Right cardiac atrium (tissue), 5 donors: ENCODE measurements at regions not wholly inside any gene's neighbourhood (a gene's known extent, or its start where the extent isn't known, plus 50 kb on each side); places are given as distances from the start of the nearest gene placed in this dataset.
"Not testable (repeated sequence)": the region's sequence is repeated elsewhere in the genome, so short reads cannot be mapped to it uniquely, and the experiment has no call there.

Experiments
- ATAC-seq, 2 donors: fragments of 200-7000 bp; cut with Tn5 transposase; one replicate each; pipeline versions ENCODE4 v1.8.0 to v1.9.1; 2020; ENCODE audit warnings: moderate library complexity in 2 of 2, mild to moderate bottlenecking in 1 of 2
- DNase-seq, 3 donors: peaks; one replicate each; pipeline ENCODE4 v3.0.0-alpha.2; 2020
- H3K27ac ChIP-seq: one replicate; pipeline ENCODE4 v1.5.1; 2013; ENCODE audit warnings: mild to moderate bottlenecking, low read length, control low read depth, moderate library complexity
- H3K27me3 ChIP-seq: one replicate; pipeline ENCODE4 v1.6.1; 2013; ENCODE audit not compliant: control insufficient read depth, insufficient read depth
- H3K4me1 ChIP-seq: one replicate; pipeline ENCODE4 v1.6.1; 2013; ENCODE audit warnings: low read length; ENCODE audit not compliant: control insufficient read depth, insufficient read depth
- H3K4me3 ChIP-seq: one replicate; pipeline ENCODE4 v1.5.1; 2013; ENCODE audit warnings: low read length, control low read depth
- H3K9me3 ChIP-seq: one replicate; pipeline ENCODE4 v1.6.1; 2013; ENCODE audit warnings: low read length; ENCODE audit not compliant: control insufficient read depth
- WGBS: extraction: QIAGEN DNeasy Blood & Tissue Kit; methylation state at CpG from one replicate; pipeline ENCODE4 v1.1.7; 2013; 5-methylcytosine and 5-hydroxymethylcytosine counted together
- intact Hi-C, 4 donors: fragments of 100-400 bp; cut with DNase I; formaldehyde crosslinking; loops; one replicate each; pipeline versions ENCODE4 v1.11.0 to v1.14.0; 2022 to 2023
- donor health status: healthy with polysubstance abuse.
- donor health status: DM: no; HTN: yes; CAD: no.
- donor health status: DM: no; HTN: no; CAD: no.
- donor health status: DM: no; HTN: yes; CAD: no; lungs with severe emphysema.
- donor health status: DM: yes; HTN: yes; CAD: no.

DNA sequence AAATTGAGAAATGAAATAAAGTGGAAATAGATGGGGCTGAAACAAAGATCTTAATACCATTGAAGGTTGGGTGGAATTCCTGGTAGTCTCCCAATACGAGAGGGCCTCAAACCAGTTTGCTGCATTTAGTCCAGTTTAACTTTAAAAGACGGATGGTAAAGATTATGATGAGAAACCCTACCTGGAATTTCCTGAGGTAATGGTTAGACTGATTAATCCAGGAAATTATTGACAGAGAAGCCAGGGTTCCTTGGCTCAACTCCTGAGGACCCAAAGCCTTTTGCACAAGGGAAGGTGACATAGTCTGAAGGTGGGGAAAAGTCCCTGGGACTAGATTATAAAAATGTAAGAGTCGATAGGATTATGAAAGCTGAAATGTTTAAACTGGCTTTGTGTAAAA is 133.2 kb upstream of the SLITRK5 start:
- H3K9me3 ChIP-seq: no peaks in the 10 kb centered on the region
- H3K4me1 ChIP-seq: no peaks in the 10 kb centered on the region
- DNase-seq (no peak), ATAC-seq (no peak)
- no peaks in the 10 kb centered on the region for H3K27me3 ChIP-seq
- intact Hi-C loops: no loop called here
- 80% methylated on average over 3 of the region's 3 CpGs for WGBS
- no peak overlapping the region for H3K4me3 ChIP-seq
- H3K27ac ChIP-seq: no peak overlapping the region

DNA sequence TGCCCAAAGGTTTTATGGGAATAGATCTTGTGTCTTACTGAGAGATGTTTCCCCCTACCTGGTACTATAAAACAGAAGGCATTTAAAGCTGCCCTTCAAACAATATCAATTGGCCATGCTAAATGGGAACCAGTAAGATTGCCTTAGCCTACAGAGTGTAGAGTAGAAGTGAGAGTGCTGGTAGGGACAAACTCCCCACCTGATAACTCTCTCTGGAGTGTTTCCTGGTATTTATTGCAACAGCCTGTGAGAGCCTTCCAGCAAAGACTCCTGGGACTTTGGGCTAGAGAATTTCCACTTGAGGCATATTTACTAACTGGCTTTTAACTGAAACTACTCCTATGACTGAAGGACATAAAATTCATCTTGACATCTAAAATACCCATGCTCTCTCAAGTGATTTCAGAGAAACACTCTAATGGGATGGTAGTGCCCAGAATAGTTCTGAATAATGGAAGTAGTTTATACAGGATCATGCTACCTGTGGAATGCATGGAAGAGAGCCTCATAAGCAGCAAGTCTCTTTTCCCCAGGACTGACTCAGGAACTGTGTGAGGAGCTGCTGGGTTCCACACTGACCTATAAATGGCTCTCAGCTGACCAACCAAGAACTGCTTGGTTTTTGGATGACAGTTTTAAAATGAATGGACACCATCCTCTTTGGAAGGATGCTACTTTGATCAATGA is 132.7 kb upstream of the SLITRK5 start:
- intact Hi-C loops: no loop called here
- no peak overlapping the region for H3K4me3 ChIP-seq
- no peaks in the 10 kb centered on the region for H3K9me3 ChIP-seq
- no peaks in the 10 kb centered on the region for H3K4me1 ChIP-seq
- no peak overlapping the region for H3K27ac ChIP-seq
- no peaks in the 10 kb centered on the region for H3K27me3 ChIP-seq
- ATAC-seq: no peak
- DNase-seq: no peak

DNA sequence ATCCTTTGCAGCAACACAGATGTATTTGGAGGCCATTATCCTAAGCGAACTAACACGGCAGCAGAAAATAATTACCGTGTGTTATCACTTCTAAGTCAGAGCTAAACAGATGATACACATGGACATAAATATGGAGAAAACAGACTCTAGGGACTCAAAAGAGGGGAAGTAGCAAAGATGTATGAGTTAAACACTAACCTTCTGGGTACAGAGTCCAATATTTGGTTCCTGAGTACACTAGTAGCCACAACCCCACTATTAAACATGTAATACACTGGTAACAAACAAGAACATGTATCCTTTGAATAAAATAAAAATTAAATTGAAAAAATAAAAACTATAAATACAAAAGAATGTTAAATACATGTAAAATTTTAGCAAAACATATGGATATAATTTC is 118.0 kb upstream of the SLITRK5 start:
- H3K27ac ChIP-seq: no peak overlapping the region
- no peak for ATAC-seq
- H3K9me3 ChIP-seq: no peaks in the 10 kb centered on the region
- H3K4me3 ChIP-seq: no peak overlapping the region
- H3K4me1 ChIP-seq: no peaks in the 10 kb centered on the region
- WGBS: 88% methylated on average over 3 of the region's 3 CpGs
- no peaks in the 10 kb centered on the region for H3K27me3 ChIP-seq
- intact Hi-C loops: no loop called here
- DNase-seq: no peak

DNA sequence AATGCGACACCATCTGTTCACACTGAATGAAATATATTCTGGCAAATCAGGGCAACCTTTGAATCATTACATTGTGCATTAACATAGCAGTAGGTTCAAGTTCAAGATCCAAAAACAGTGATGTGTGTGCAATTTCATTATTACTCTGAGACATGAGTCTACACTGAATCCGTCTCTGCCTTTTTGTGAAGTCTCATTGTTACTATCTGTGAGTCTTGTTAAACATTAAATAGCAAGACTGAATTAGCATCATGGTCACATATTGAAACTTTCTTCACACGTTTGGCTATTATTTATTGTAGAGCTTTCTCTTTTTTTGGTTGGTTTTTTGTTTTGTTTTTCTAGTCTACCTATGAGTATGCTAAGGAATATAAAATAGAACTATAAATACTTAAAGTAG is 117.1 kb upstream of the SLITRK5 start:
- no peak for DNase-seq
- ATAC-seq: no peak
- H3K4me3 ChIP-seq: no peak overlapping the region
- H3K4me1 ChIP-seq: no peaks in the 10 kb centered on the region
- H3K9me3 ChIP-seq: no peaks in the 10 kb centered on the region
- H3K27me3 ChIP-seq: no peaks in the 10 kb centered on the region
- H3K27ac ChIP-seq: no peak overlapping the region
- intact Hi-C loops: no loop called here
- WGBS: 70% methylated on average over 3 of the region's 3 CpGs

DNA sequence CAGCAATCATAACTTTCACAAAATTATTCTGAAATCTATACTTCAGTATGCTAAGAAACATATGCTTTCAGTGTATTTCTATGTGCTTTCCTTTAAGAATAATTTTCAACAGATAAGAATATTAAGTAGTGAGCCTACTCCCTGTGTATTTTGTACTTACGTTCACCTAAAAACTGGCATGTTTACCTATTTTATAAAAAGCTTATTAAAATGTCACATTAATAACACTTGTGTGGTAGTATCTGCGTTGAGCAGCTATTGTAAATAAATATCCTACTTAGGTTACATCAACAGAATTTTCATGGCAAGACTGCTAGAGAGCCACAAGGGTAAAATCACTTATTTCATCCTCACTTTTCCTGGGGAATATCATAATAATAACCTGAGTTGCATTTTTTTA is 113.4 kb upstream of the SLITRK5 start:
- 67% methylated on average over 2 of the region's 2 CpGs for WGBS
- no peaks in the 10 kb centered on the region for H3K9me3 ChIP-seq
- intact Hi-C loops: no loop called here
- ATAC-seq (no peak), DNase-seq (no peak)
- no peaks in the 10 kb centered on the region for H3K27me3 ChIP-seq
- H3K4me3 ChIP-seq: no peak overlapping the region
- H3K4me1 ChIP-seq: no peaks in the 10 kb centered on the region
- H3K27ac ChIP-seq: no peak overlapping the region

DNA sequence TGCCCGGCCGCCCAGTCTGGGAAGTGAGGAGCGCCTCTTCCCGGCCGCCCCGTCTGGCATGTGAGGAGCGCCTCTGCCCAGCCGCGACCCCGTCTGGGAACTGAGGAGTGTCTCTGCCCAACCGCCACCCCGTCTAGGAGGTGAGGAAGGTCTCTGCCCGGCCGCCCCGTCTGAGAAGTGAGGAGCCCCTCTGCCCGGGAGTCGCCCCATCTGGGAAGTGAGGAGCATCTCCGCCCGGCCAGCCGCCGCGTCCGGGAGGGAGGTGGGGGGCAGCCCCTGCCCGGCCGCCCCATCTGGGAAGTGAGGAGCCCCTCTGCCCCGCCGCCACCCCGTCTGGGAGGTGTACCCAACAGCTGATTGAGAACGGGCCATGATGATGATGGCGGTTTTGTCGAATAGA is 109.6 kb upstream of the SLITRK5 start:
- intact Hi-C loops, H3K4me3 ChIP-seq: not testable (repeated sequence)
- DNase-seq: peak in 2 of 3 donors; percentile 10 to 66

DNA sequence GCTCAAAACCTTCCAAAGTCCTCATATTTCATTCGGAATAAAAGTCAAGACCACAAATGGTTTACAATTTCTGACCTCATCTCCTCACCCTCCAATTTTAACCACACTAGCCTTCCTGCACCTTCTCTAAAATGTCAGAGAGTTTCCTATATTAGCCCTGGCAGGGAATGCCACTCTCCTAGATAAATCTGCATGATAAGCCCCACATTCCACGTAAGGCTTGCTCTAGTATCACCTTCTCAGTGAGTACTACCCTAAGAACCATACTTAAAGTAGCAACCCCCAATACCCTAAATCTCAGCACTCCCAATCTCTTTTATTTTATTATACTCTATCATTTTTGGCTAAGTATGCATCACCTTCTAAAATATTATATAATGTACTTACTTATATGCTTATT is 100.5 kb upstream of the SLITRK5 start:
- no peak for DNase-seq
- WGBS: 43% methylated on average over 2 of the region's 2 CpGs
- no peaks in the 10 kb centered on the region for H3K4me1 ChIP-seq
- H3K4me3 ChIP-seq: no peak overlapping the region
- ATAC-seq: no peak
- intact Hi-C loops: no loop called here
- H3K27me3 ChIP-seq: no peaks in the 10 kb centered on the region
- H3K9me3 ChIP-seq: no peaks in the 10 kb centered on the region
- H3K27ac ChIP-seq: no peak overlapping the region

More for the DNA sequence above, 109.6 kb upstream of the SLITRK5 start:
- H3K27me3 ChIP-seq, H3K4me1 ChIP-seq, H3K27ac ChIP-seq, ATAC-seq, H3K9me3 ChIP-seq: not testable (repeated sequence)
- 93% methylated on average over 31 of the region's 31 CpGs for WGBS

DNA sequence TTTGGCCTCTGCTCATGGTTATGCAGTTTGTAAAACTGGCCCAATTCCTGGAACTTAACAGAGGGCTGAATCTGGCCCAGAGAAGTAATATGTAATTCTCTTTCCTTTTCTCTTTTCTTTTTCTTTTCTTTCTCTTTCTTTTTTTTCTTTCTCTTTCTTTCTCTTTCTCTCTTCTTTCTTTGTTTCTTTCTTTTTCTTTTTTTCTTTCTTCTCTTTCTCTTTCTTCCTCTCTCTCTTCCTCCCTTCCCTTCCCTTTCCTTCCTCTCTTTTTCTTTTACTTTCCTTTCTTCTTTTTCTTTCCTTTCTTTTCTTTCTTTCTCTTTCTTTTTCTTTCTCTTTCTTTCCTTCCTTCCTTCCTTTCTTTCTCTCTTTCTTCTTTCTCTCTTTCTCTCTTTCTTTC is 88.8 kb upstream of the SLITRK5 start:
- ATAC-seq (no peak), DNase-seq (no peak)
- Histone ChIP-seq H3K4me3 (no peak overlapping the region), H3K9me3 (no peaks in the 10 kb centered on the region), H3K27me3 (no peaks in the 10 kb centered on the region), H3K27ac (no peak overlapping the region), H3K4me1 (no peaks in the 10 kb centered on the region)
- intact Hi-C loops: no loop called here

DNA sequence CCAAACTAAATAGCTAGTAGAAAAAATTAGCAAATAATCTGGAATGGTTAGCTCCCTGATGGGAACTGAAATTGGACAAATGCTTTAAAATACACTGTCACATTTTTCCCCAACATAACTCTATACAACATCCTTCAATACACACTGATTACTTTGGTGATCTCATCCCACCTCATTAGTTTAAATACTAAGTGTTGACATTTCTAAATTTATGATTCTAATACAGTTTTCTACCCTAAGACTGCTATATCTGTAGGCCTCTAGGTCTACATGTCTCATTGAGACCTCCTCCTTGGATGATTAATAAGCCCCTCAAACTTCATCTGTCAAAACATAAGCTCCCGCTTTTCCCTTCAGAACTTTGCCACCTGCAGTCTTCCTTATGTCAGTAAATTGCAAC is 80.7 kb upstream of the SLITRK5 start:
- no peak for DNase-seq
- intact Hi-C loops: no loop called here

DNA sequence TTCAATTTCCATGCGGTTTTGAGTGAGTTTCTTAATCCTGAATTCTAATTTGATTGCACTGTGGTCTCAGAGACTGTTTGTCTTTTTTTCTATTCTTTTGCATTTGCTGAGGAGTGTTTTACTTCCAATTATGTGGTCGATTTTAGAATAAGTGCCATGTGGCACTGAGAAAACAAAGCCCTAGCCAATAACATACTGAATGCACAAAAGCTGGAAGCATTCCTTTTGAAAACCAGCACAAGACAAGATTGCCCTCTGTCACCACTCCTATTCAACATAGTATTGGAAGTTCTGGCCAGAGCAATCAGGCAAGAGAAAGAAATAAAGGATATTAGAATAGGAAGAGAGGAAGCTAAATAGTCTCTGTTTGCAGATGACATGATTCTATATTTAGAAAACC is 66.7 kb upstream of the SLITRK5 start:
- H3K4me3 ChIP-seq, H3K4me1 ChIP-seq, H3K27me3 ChIP-seq, H3K27ac ChIP-seq, intact Hi-C loops, DNase-seq, ATAC-seq, H3K9me3 ChIP-seq: not testable (repeated sequence)
- WGBS: 70% methylated on average over 2 of the region's 2 CpGs

More for the DNA sequence above, 80.7 kb upstream of the SLITRK5 start:
- Histone ChIP-seq H3K4me3 (no peak overlapping the region), H3K4me1 (no peaks in the 10 kb centered on the region), H3K27ac (no peak overlapping the region), H3K9me3 (no peaks in the 10 kb centered on the region), H3K27me3 (no peaks in the 10 kb centered on the region)
- WGBS: 69% methylated on average over 1 of the region's 1 CpG
- ATAC-seq: no peak

DNA sequence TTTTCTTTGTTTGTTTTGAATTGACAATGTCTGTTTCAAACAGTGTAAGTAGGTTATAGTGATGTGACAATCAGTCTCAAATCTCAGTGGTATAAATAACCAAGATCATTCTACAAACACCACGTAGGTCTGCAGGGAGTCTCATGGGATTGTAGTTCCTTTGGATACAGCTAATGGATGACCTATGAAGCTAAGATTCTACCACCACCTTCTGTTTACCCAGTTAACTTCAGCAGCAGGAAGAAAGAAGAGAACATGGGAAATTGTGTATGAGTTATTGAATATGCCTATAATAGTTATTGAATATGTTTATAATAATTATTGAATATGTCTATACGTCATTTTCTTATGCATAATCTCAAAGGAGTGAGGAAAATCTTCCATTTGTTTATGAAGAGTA is 63.9 kb upstream of the SLITRK5 start:
- H3K27ac ChIP-seq: no peak overlapping the region

DNA sequence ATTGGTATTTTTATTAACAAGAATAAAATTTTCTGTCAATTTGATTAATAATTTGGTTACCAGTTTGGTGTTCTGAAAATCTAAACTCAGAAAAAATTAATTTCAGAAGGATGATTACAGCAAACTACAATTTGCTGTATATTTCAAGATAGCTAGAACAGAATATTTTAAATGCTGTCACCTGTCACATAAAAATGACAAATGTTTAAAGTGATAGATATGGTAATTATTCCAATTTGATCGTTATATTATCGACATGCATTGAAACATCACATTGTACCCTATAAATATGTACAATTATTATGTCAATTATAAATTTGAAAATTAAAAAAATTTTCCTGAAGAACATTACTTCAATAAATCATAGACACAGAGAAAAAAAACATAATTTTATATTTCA is 56.9 kb upstream of the SLITRK5 start:
- 83% methylated on average over 2 of the region's 2 CpGs for WGBS
- DNase-seq (no peak), ATAC-seq (no peak)
- no peaks in the 10 kb centered on the region for H3K4me1 ChIP-seq
- intact Hi-C loops: no loop called here
- H3K27me3 ChIP-seq: no peaks in the 10 kb centered on the region
- no peaks in the 10 kb centered on the region for H3K9me3 ChIP-seq
- no peak overlapping the region for H3K27ac ChIP-seq
- H3K4me3 ChIP-seq: no peak overlapping the region

More for the DNA sequence above, 63.9 kb upstream of the SLITRK5 start:
- Histone ChIP-seq H3K9me3 (no peaks in the 10 kb centered on the region), H3K4me1 (no peaks in the 10 kb centered on the region), H3K27me3 (no peaks in the 10 kb centered on the region), H3K4me3 (no peak overlapping the region)
- 49% methylated on average over 2 of the region's 2 CpGs for WGBS
- DNase-seq (no peak), ATAC-seq (no peak)
- intact Hi-C loops: no loop called here
